ENCODE measurements at regions not wholly inside any gene's neighbourhood (a gene's known extent, or its start where the extent isn't known, plus 50 kb on each side); places are given as distances from the start of the nearest gene placed in this dataset.

DNA sequence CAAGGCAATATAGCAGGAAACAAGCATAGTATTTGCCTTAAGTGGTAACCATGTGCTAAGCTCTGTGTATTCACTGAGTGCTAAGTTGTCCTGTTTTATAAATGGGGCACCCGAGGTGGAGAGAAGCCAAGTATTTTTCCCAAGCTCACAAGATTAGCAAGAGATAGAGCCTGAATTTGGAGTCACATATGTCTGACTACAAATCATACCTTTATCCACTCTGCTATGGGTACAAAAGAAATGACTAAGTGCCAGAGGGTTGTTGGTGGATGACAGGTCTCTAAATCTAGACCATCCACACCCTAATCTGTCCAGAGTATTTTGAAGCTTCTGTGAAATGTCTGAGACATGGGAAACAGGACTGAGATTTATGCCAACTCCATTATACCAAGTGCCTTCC lies 182.1 kb upstream of the SEL1L start:
- no peak for TF ChIP-seq ELF4 (IDR thresholded peaks at IDR 0.05)
- no peak for TF ChIP-seq TARDBP (IDR thresholded peaks at IDR 0.05)
- no peak for TF ChIP-seq SUZ12 (IDR thresholded peaks at IDR 0.05)
- TF ChIP-seq FOXA1 (IDR thresholded peaks at IDR 0.05) = no peak
- TF ChIP-seq FOXM1 (IDR thresholded peaks at IDR 0.05; ENCODE audit: borderline replicate concordance) = no peak
- no peak for TF ChIP-seq L3MBTL2 (conservative IDR thresholded peaks at IDR 0.05)
- TF ChIP-seq CTBP1 (IDR thresholded peaks at IDR 0.05; ENCODE audit: borderline replicate concordance) = no peak
